WTC11 (cell line): ENCODE measurements at regions not wholly inside any gene's neighbourhood (a gene's known extent, or its start where the extent isn't known, plus 50 kb on each side); places are given as distances from the start of the nearest gene placed in this dataset.

Experiments
- ATAC-seq: fragments of 200-7000 bp; cut with Tn5 transposase; 2 replicates; pipeline ENCODE4 v1.10.0; 2021; ENCODE audit warnings: mild to moderate bottlenecking, moderate library complexity
- CTCF ChIA-PET: fragments of 300-600 bp; sonication (Branson Sonifier 250); formaldehyde crosslinking; loops from one replicate; lab custom pipeline; 2021; ENCODE audit warnings: antibody characterized with exemption; lab: Charles Lee
- POLR2A ChIA-PET: fragments of 350-600 bp; sonication (Branson Sonifier 250); formaldehyde crosslinking; loops from one replicate; lab custom pipeline; 2021; ENCODE audit warnings: antibody characterized with exemption; lab: Charles Lee
- DNase-seq: peaks from one replicate; pipeline ENCODE4 v3.0.0; 2021; ENCODE audit warnings: low spot score
- H3K27ac Mint-ChIP-seq: 2 replicates; pipeline ENCODE4 v1.8.0; 2021; ENCODE audit warnings: mixed read lengths
- H3K27me3 Mint-ChIP-seq: 2 replicates; pipeline ENCODE4 v1.8.0; 2021; ENCODE audit warnings: low read depth, mild to moderate bottlenecking, moderate library complexity, mixed read lengths
- H3K36me3 Mint-ChIP-seq: 2 replicates; pipeline ENCODE4 v1.8.0; 2021; ENCODE audit warnings: mixed read lengths
- H3K4me1 Mint-ChIP-seq: 2 replicates; pipeline ENCODE4 v1.8.0; 2022; ENCODE audit warnings: mixed read lengths
- H3K4me3 Mint-ChIP-seq: 2 replicates; pipeline ENCODE4 v1.8.0; 2021; ENCODE audit warnings: mild to moderate bottlenecking, moderate library complexity, mixed read lengths
- H3K9me3 Mint-ChIP-seq: 2 replicates; pipeline ENCODE4 v1.8.0; 2021; ENCODE audit warnings: mixed read lengths
- CBFB ChIP-seq: sonication (generic); formaldehyde crosslinking; IDR thresholded peaks from 2 replicates; pipeline ENCODE4 v1.8.1; 2022; ENCODE audit warnings: mild to moderate bottlenecking, low read depth, missing genetic modification reagents
- ESRRA ChIP-seq: sonication (generic); formaldehyde crosslinking; IDR thresholded peaks from 2 replicates; pipeline ENCODE4 v1.8.1; 2022; ENCODE audit warnings: mild to moderate bottlenecking, missing genetic modification reagents, borderline replicate concordance
- FOXJ3 ChIP-seq: sonication (generic); formaldehyde crosslinking; IDR thresholded peaks from 2 replicates; pipeline ENCODE4 v1.9.0; 2021; ENCODE audit warnings: missing genetic modification reagents, mild to moderate bottlenecking, borderline replicate concordance
- NR2C2 ChIP-seq: sonication (generic); formaldehyde crosslinking; IDR thresholded peaks from 2 replicates; pipeline ENCODE4 v1.8.0; 2022; ENCODE audit warnings: mild to moderate bottlenecking, missing genetic modification reagents
- SMAD4 ChIP-seq: sonication (generic); formaldehyde crosslinking; IDR thresholded peaks from 2 replicates; pipeline ENCODE4 v1.8.0; 2022; ENCODE audit warnings: mild to moderate bottlenecking, missing genetic modification reagents
- SOX15 ChIP-seq: fragments of 250-450 bp; sonication (Bioruptor Pico); IDR thresholded peaks from 2 replicates; pipeline ENCODE4 v1.9.0; 2021; ENCODE audit warnings: mild to moderate bottlenecking
- TEAD1 ChIP-seq: sonication (generic); formaldehyde crosslinking; IDR thresholded peaks from 2 replicates; pipeline ENCODE4 v1.8.0; 2022; ENCODE audit warnings: mild to moderate bottlenecking, missing genetic modification reagents
- TEAD4 ChIP-seq: sonication (generic); formaldehyde crosslinking; IDR thresholded peaks from 2 replicates; pipeline ENCODE4 v1.8.0; 2022; ENCODE audit warnings: mild to moderate bottlenecking, missing genetic modification reagents
- ZBTB21 ChIP-seq: sonication (generic); formaldehyde crosslinking; IDR thresholded peaks from 2 replicates; pipeline ENCODE4 v1.8.1; 2023; ENCODE audit warnings: mild to moderate bottlenecking, missing genetic modification reagents, borderline replicate concordance
- ZNF138 ChIP-seq: sonication (generic); formaldehyde crosslinking; conservative IDR thresholded peaks from 2 replicates; pipeline ENCODE4 v1.8.1; 2022; ENCODE audit warnings: mild to moderate bottlenecking, moderate library complexity, missing genetic modification reagents
- ZNF423 ChIP-seq: fragments of 250-450 bp; sonication (Bioruptor Pico); IDR thresholded peaks from 2 replicates; pipeline ENCODE4 v2.1.2; 2022; ENCODE audit warnings: mild to moderate bottlenecking, moderate library complexity
- TF ChIP-seq, protein P1 (sequence below): sonication (generic); formaldehyde crosslinking; IDR thresholded peaks from 2 replicates; pipeline ENCODE4 v1.8.1; 2022; ENCODE audit warnings: low read depth, mild to moderate bottlenecking, moderate library complexity, missing genetic modification reagents, borderline replicate concordance
- TF ChIP-seq, protein P2 (sequence below): fragments of 250-450 bp; sonication (Bioruptor Pico); IDR thresholded peaks from 2 replicates; pipeline ENCODE4 v1.9.0; 2021; ENCODE audit warnings: mild to moderate bottlenecking
- TF ChIP-seq, protein P3 (sequence below): sonication (generic); formaldehyde crosslinking; IDR thresholded peaks from 2 replicates; pipeline ENCODE4 v1.8.0; 2022; ENCODE audit warnings: mild to moderate bottlenecking, missing genetic modification reagents
- TF ChIP-seq, protein P4 (sequence below): fragments of 250-450 bp; sonication (Bioruptor Pico); IDR thresholded peaks from 2 replicates; pipeline ENCODE4 v1.8.0; 2021; ENCODE audit warnings: mild to moderate bottlenecking
- TF ChIP-seq, protein P5 (sequence below): fragments of 200-600 bp; IDR thresholded peaks from 2 replicates; pipeline ENCODE4 v1.8.0; 2022; ENCODE audit warnings: antibody characterized with exemption

DNA sequence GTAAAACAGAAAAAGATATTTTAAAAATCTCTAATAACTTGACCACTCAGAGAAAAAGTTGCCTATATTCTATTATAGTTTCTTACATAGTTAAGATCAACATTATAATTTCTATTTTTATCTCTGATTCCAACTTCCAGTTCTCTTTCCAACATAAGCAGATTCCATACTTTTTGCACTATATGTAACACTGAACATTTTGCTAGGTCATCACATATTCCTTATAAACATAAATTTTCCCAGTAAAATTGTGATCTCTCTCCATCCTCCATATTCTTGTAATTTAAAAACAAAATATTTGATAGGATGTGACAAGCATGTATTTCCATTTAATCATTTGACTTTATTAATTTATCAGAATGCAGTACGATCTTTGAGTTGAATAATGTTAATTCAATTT, 170.4 kb upstream of the THSD7A start:
- Mint-ChIP-seq H3K9me3 (peaks cover 5% of the 10 kb centered on the region), H3K4me1 (no peaks in the 10 kb centered on the region), H3K36me3 (peaks cover 6% of the 10 kb centered on the region; the same call in 1 of the 2 replicates), H3K4me3 (no peak overlapping the region), H3K27me3 (no peaks in the 10 kb centered on the region), H3K27ac (no peak overlapping the region)
- ChIA-PET CTCF (no interaction called here), POLR2A (no interaction called here)
- DNase-seq (no peak), ATAC-seq (no peak)
- TF ChIP-seq, protein P1, sequence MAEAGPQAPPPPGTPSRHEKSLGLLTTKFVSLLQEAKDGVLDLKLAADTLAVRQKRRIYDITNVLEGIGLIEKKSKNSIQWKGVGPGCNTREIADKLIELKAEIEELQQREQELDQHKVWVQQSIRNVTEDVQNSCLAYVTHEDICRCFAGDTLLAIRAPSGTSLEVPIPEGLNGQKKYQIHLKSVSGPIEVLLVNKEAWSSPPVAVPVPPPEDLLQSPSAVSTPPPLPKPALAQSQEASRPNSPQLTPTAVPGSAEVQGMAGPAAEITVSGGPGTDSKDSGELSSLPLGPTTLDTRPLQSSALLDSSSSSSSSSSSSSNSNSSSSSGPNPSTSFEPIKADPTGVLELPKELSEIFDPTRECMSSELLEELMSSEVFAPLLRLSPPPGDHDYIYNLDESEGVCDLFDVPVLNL (CRISPR knock-in tag): no peak
- TF ChIP-seq, protein P2, sequence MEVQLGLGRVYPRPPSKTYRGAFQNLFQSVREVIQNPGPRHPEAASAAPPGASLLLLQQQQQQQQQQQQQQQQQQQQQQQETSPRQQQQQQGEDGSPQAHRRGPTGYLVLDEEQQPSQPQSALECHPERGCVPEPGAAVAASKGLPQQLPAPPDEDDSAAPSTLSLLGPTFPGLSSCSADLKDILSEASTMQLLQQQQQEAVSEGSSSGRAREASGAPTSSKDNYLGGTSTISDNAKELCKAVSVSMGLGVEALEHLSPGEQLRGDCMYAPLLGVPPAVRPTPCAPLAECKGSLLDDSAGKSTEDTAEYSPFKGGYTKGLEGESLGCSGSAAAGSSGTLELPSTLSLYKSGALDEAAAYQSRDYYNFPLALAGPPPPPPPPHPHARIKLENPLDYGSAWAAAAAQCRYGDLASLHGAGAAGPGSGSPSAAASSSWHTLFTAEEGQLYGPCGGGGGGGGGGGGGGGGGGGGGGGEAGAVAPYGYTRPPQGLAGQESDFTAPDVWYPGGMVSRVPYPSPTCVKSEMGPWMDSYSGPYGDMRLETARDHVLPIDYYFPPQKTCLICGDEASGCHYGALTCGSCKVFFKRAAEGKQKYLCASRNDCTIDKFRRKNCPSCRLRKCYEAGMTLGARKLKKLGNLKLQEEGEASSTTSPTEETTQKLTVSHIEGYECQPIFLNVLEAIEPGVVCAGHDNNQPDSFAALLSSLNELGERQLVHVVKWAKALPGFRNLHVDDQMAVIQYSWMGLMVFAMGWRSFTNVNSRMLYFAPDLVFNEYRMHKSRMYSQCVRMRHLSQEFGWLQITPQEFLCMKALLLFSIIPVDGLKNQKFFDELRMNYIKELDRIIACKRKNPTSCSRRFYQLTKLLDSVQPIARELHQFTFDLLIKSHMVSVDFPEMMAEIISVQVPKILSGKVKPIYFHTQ: no peak
- TF ChIP-seq ZNF138 (CRISPR knock-in tag) (no peak), SMAD4 (no peak), ESRRA (CRISPR knock-in tag) (no peak), CBFB (CRISPR knock-in tag) (no peak), ZBTB21 (CRISPR knock-in tag) (no peak)

DNA sequence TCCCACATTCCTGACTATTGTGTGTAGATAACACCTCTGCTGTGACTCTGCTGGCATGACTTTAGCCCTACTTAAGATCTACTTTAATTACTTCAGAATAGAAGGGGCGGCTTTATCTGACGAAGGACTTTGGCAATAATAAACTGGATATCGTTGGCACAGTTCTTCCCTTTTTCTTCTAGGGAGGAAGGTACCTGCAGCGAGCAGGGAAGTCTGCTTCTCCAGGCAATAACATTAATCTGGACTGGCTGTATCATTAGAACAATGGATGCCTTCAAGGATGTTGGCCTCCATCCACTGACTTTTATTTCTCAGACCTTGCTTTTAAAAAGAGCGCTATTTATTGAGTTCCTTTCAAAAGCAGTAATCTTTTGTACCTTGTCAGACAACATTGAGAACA, 172.6 kb upstream of the THSD7A start:
- ATAC-seq (no peak), DNase-seq (no peak)
- Mint-ChIP-seq H3K27me3 (no peaks in the 10 kb centered on the region), H3K27ac (no peak overlapping the region), H3K4me1 (no peaks in the 10 kb centered on the region), H3K4me3 (no peak overlapping the region), H3K9me3 (no peaks in the 10 kb centered on the region), H3K36me3 (no peaks in the 10 kb centered on the region)
- TF ChIP-seq, protein P2: no peak
- TF ChIP-seq, protein P3, sequence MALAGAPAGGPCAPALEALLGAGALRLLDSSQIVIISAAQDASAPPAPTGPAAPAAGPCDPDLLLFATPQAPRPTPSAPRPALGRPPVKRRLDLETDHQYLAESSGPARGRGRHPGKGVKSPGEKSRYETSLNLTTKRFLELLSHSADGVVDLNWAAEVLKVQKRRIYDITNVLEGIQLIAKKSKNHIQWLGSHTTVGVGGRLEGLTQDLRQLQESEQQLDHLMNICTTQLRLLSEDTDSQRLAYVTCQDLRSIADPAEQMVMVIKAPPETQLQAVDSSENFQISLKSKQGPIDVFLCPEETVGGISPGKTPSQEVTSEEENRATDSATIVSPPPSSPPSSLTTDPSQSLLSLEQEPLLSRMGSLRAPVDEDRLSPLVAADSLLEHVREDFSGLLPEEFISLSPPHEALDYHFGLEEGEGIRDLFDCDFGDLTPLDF: no peak
- no peak for TF ChIP-seq FOXJ3 (CRISPR knock-in tag)
- no peak for TF ChIP-seq SOX15 (CRISPR knock-in tag)
- TF ChIP-seq TEAD1: no peak
- no peak for TF ChIP-seq TEAD4 (CRISPR knock-in tag)
- no peak for TF ChIP-seq NR2C2 (CRISPR knock-in tag)
- no peak for TF ChIP-seq ZNF423 (CRISPR knock-in tag)
- TF ChIP-seq, protein P4, sequence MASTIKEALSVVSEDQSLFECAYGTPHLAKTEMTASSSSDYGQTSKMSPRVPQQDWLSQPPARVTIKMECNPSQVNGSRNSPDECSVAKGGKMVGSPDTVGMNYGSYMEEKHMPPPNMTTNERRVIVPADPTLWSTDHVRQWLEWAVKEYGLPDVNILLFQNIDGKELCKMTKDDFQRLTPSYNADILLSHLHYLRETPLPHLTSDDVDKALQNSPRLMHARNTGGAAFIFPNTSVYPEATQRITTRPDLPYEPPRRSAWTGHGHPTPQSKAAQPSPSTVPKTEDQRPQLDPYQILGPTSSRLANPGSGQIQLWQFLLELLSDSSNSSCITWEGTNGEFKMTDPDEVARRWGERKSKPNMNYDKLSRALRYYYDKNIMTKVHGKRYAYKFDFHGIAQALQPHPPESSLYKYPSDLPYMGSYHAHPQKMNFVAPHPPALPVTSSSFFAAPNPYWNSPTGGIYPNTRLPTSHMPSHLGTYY (CRISPR knock-in tag): no peak
- TF ChIP-seq, protein P5, sequence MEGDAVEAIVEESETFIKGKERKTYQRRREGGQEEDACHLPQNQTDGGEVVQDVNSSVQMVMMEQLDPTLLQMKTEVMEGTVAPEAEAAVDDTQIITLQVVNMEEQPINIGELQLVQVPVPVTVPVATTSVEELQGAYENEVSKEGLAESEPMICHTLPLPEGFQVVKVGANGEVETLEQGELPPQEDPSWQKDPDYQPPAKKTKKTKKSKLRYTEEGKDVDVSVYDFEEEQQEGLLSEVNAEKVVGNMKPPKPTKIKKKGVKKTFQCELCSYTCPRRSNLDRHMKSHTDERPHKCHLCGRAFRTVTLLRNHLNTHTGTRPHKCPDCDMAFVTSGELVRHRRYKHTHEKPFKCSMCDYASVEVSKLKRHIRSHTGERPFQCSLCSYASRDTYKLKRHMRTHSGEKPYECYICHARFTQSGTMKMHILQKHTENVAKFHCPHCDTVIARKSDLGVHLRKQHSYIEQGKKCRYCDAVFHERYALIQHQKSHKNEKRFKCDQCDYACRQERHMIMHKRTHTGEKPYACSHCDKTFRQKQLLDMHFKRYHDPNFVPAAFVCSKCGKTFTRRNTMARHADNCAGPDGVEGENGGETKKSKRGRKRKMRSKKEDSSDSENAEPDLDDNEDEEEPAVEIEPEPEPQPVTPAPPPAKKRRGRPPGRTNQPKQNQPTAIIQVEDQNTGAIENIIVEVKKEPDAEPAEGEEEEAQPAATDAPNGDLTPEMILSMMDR: no peak
- ChIA-PET CTCF (no interaction called here), POLR2A (no interaction called here)
